ENCODE measurements at regions not wholly inside any gene's neighbourhood (a gene's known extent, or its start where the extent isn't known, plus 50 kb on each side); places are given as distances from the start of the nearest gene placed in this dataset.

DNA sequence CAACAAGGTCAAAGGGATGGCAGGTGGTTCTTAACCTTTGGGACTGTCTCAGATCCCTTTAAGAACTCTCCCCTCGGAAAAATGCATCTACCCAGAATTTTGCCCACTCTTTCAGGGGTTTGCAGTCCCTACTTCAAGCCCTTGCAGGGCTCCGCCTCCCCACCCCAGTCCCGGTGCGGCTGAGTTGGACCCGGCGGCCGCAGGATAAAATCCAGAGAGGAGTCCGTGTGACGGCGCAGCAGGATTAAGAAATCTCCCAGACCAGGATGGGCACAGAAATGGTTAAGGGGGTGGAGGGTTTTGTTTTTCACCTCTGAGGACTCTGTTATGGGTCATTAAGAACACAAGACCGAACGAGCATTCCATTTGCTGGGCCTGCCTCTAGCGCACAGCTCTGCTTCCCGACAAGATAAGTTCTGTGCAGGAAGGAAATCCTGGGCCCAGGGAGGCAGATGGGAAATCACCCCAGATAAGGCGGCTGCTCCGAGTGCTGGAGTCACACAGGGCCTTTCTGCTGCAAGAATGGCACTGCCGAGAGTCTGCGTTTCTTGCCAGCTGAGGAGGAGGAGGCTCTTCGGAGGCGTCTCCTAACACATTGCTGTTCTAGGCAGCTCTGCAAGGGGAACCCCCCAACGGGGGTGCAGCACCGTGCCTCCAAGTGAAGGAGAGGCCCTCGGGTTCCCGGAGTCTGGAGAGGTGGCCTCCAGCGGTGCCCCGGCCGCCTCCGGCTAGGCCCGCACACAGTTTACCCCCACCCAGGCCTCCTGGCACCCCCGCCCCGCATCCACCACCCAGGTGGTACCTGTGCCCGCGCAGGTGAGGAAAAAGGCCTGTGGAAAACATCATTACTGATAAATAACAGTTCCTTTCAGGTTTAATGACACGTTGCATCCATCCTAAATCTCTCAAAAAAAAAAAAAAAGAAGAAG is 277.6 kb downstream of the BCOR start:
- DNase-seq = no peak

- DNase-seq = peak; percentile 31
These were observed 276.6 kb downstream of the BCOR start for GRCh38 chrX:39820938-39821708.

GRCh38 chrX:39821709-39822095 is 276.1 kb downstream of the BCOR start:
- DNase-seq = no peak

DNA sequence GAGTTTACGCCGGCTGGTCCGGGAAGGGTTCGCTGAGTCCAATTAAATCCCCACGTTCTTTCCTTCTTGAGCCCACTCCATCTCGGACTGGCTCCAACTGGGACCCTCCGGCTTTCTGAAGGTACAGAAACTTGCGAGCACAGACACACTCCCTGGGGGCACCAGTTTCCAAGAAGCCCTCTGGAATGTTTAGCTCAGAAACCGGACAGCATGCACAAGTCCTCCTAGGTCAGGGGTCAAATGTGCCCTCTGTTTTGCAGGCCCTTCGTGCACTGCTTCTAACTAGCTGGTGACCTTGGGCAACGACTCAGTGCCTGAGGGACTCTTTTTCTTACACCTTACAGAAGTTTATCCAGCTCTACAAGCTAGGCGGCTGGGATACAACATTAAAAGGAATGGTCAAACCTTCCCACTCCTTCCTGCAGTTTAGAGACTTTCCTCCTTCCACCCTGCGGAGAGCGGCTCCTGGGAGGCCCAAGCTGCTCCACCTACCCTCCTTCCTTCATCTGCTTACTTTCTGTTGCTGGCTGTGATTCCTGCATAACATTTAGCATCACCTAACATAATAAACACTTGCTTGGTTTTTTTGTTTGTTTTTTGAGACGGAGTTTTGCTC is 275.5 kb downstream of the BCOR start:
- no peak for DNase-seq

GRCh38 chrX:39823424-39823823 is 274.3 kb downstream of the BCOR start:
- DNase-seq = no peak

GRCh38 chrX:39823854-39824253 is 273.9 kb downstream of the BCOR start:
- no peak for DNase-seq

GRCh38 chrX:39826813-39827543 is 270.8 kb downstream of the BCOR start:
- no peak for DNase-seq

GRCh38 chrX:39827951-39828350 is 269.8 kb downstream of the BCOR start:
- DNase-seq = no peak

DNA sequence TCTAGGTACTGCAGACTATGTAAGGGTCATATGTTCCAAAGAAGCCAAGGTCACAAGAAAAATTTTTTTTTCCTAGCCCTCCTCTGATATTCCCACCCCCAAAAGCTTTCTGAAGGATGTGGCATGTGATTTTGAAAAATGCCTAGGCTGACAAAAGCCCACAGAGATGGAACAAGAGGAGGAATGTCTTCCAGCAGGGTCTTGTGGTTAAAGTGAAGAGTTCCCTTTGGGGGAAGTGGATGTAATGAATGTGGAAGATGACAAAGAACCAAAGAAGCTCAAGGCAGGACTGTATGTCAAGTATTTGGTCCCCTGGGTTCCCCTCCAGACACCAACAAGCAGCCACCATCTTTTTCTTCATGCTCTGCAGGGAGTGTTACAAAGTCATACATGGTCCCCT is 268.8 kb downstream of the BCOR start:
- no peak for DNase-seq

- DNase-seq = no peak
These were observed 267.8 kb downstream of the BCOR start for GRCh38 chrX:39829965-39830364.

GRCh38 chrX:39830414-39830813 is 267.3 kb downstream of the BCOR start:
- no peak for DNase-seq

GRCh38 chrX:39832211-39832610 is 265.5 kb downstream of the BCOR start:
- DNase-seq = no peak

GRCh38 chrX:39834600-39834999 is 263.2 kb downstream of the BCOR start:
- no peak for DNase-seq

GRCh38 chrX:39835241-39835640 is 262.5 kb downstream of the BCOR start:
- no peak for DNase-seq

- DNase-seq = no peak
These were observed 262.0 kb downstream of the BCOR start for GRCh38 chrX:39835776-39836175.

DNA sequence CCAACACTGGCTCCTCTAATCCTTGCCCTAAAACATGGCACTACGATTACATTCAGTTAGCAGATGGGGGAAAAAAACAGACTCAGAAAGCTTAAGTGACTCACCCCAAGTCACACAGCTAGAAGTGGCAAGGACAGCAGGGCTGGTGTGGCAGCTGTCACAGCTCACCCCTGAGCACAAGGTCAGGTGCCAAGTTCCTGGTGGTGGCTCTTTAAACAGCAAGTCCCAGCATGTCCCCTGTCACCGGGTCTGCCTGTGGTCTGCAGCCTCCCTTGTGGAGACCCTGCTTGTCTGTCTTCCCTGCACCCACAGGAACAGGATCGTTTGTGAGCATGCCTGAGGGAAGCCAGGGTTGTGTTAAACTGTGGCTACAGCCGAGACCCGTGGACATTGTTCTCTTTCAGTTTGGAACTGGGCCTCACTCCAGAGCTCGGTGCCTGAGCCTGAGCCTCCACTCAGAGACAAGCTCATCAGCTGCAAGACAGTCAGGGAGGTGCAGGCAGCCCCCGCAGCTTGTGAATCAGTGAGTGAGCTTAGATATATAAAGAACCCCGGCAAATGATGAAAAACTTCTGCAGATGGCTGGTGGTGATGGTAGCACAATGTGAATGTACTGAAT is 260.8 kb downstream of the BCOR start:
- no peak for DNase-seq

GRCh38 chrX:39837688-39838087 is 260.1 kb downstream of the BCOR start:
- no peak for DNase-seq

DNA sequence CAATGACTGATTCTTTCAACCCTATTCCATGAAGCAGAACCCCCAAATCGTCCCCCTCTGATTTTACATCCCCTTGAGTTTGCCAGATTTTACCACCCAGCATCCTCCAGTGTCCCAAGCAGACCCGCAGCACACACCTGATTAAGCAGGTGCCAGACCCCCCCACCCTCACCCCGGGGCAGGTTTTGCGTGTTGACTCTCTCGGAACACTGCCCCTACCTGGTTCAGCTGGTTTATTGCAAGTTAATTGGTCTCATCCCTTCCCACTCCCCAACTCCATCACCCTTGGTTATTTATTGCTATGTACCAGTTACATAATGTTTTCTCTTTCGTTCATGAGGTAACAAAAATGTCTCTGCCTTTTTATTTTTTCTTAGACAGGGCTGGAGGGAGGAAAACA is 258.4 kb downstream of the BCOR start:
- DNase-seq = no peak

DNA sequence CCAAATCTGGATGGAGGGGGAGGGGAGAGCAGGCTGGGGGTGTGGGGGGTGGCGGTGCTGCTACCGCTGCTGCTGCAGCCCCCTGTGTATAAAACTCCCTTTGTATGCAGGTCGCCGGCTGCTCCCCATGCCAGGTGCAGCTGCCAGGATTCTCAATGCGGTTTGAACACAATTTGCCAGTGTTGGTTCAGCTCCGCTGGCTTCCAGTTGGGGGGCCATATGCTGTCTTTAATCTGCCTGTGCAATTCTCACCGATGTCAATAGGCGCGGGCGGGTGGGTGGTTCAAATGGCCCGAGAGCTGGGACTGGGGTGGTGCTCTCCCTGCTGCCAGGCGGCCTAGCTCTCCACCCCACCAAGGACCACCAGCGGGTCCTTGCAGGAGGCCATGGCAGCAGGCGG is 257.6 kb downstream of the BCOR start:
- no peak for DNase-seq

DNA sequence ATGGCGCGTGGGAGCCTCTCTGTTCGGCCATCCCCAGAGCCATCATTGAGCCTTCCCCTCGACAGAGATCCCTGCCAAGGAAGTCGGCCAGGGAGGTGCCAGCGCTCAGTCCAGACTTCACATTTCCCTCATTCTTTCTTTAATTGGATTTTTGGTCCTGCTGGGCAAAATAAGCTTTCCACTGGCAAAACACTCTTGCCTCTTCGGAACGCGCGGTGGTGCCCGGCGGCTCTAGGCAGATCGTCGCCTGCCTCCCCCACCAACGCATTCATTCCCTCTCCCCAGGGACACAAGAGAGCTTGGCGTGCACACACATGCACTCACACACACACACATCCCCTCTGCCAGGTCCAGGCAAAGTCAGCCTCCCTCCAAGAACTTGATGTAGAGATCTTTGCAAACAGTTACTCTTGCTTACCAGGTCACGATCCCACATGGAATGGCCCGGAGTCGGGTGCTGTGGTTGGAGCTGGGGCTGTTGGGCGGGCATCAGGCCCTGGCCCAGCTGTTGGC is 257.1 kb downstream of the BCOR start:
- DNase-seq = no peak

- no peak for DNase-seq
These were observed 256.2 kb downstream of the BCOR start for GRCh38 chrX:39841604-39842003.

GRCh38 chrX:39842281-39842973 is 255.3 kb downstream of the BCOR start:
- DNase-seq = no peak
